NCI-H446 (cell line): ENCODE measurements at regions not wholly inside any gene's neighbourhood (a gene's known extent, or its start where the extent isn't known, plus 50 kb on each side); places are given as distances from the start of the nearest gene placed in this dataset.

Source experiments
- DNase-seq, 2 experiments: peaks; one replicate each; lab custom pipeline; 2025; lab: John Stamatoyannopoulos, UW

DNA sequence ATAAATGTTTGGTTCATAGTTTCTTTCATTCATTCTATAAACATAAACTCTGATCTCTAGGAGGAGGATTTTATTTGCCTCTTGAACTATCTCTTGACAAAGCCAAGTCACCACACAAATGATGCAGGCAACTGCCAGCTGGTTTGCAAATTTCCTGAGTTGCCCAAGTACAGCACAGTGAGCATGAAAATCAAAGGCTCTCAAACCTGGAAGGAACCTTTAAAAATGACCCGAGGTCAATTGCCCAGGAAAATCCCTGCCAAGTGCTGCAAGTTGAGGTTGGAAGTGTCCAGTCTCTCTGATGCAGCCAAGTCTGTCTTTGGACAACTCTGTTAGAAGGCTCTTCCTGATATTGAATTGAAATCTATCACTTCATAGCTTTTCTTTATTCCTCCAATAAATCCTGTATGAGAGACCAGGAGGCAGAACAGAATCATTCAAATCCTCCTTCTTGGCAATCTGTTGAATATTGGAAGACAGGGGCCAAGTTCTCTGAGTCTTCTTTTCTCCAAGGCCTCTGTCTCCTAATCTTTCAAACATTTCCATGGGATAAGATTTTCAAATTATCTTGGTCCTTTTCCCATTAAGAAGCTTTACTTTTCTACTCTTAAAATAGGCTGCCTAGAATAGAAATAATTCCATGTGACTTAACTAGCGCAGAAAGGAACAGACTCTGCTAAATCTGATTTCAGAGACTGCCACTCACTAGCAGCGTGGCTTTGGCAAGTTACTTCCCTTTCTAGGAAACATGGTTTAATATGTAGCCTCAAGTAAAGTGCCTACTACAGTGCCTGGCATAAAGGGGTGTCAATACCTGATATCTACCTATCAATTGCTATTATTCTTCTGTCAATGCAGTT is 159.2 kb downstream of the SNX18 start:
- DNase-seq, result no peak

DNA sequence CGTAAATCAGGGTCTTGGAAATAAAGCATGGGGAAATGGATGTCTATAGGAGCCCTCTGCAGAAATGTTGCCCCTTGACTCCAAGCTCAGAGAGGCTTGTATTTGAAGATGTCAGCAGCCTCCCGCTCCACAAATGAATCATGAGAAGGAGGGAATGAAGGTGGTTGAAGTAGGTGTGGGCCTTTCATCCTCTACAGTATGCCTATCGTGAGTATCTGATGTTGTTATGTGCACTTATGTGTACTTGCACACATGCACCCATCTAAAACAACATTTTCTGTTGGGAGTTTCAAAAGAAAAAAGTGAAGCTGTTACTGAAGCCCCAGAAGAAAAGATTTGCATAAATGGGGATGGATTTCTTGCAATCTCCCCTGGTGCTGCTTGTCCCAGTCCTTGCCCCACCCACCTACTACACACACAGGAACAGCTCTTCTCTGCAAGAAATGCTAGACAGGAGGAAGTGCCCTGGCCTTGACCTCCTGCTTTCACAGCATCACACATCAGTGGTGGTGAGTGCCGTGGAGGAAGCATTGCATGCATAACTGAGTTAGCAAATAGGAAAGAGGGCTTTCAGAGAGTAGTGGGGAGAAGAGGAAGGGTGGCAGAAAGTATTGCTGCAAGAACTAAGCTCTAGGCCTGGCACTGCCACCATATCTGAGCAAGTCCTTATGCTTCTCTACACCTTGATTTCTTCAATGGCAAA is 156.1 kb downstream of the SNX18 start:
- no peak for DNase-seq

DNA sequence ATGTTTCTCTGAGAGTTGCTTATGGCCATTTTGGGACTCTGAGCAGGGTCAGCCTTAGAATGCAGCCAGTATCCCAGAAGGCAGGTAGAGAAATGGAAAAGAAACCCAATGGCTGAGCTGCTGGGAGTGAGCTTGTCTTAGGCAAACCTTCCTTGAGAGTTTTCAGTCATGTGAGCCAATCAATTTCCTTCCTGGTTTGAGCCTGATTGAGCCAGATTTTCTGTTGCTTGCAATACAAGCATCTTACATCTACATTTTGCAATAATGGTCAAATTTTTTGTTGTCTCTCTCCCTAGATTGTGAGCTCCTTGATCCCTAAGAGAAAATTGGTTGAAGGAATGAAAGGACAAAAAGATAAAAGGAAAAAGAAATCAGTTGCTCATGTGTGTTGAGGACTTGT is 155.3 kb downstream of the SNX18 start:
- no peak for DNase-seq

DNA sequence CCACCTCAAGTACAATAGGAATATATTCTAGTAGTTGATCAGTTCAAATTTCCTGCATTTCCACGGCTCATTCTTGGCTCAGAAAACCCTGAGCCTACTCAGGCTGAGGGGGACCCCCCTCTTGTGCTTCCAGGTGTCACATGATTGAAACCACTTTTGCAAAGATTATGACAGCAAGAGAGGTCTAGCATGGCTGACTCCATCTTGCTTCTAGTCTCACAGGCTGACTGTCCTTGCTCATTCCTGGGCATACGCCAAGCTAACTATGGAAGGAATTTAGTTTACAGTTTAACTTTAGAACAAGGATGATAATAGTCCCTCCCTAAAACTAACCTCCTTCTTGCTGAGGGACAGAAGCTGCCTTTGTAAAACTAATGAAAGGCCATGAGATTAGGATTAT is 154.1 kb downstream of the SNX18 start:
- DNase-seq, result no peak

DNA sequence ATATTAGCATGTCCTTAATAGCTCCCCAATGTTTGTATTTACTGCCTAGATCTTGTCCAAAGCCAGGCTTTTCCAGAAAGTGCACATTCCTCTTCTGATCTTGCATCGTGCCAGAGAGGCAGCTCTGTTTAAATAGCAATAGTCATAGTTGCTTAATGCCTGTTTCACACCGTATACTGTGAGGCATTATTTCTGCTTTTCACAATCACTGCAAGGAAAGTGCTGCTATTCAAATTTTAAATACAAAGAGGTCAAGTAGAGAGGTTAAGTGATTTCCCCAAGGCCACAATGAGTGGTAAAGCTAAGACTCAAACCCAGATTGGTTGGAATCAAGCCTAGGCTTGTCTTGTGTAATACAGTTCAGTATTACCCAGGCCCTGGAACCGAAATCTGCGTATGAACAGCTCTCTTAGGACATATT is 153.6 kb downstream of the SNX18 start:
- no peak for DNase-seq

DNA sequence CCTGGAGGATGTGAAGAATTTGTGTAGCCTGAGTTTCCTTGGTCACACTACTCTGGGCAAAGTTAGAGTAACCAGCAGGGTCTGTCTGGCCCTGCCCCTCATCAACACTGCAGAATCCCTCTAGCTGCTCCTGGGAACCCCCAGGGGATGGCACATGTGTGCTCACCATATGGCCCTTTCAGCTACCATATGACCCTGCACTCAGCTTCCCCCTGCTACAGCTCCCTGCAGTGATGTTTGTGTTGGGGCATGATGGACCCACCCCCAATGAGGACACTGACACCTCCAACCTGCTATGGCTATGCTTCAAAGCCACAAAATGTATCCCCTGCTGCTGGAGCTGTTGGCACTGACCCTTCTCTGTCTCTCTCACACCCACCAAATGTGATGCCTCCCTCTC is 152.7 kb downstream of the SNX18 start:
- peak in 1 of 2 experiments; percentile 42 for DNase-seq

DNA sequence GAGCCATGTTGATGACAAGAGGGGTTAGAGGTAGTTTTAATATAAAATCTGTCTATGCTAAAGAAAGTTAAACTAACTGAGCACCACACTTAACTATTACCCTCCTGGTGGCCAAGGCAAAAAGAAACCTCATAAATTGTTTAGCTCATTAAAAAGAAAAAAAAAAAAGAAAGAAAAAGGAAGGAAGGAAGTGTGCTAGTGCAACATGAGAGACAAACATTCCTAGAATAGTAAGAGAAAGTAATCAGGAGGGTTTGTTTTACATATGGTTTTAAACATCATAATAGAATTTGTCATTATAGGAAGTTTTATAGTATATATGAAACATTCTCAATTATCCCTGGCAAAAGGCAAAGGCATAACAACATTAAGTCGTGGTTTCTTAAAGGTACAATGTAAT is 152.3 kb downstream of the SNX18 start:
- no peak for DNase-seq

DNA sequence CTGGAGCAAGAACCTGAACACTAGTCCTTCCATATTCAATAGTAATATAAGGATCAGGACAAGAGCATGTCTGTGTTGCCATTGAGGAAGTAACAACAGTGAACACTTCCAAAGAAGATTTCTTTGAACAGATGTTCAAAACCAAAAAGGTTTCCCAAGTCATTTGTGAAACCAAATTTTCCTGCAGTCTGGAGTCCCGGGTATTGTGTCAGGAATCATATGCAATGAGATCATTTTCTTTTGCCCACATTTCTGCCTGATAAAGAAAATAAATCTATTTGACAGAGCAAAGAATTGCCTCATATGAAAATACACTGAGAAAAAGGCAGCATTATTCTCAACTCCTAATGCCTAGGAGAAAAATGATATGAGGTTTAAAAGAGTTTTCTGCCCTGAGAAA is 151.7 kb downstream of the SNX18 start:
- no peak for DNase-seq

DNA sequence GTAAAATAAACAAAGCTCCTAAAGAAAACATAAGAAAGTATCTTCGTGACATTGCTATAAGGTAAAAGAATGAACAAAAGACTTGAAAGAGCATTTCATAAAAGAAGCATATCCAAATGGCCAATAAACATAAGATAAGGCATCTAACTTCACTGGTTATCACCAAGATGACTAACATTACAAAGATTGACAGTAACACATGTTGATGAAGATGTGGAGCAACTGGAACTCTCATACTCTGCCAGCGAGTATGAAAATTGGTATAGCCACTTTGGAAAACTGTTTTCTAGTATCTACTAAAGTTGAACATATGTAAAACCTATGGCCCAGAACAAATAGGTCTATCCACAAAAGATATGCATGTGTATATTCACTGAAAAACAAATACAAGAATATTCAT is 150.5 kb downstream of the SNX18 start:
- no peak for DNase-seq

DNA sequence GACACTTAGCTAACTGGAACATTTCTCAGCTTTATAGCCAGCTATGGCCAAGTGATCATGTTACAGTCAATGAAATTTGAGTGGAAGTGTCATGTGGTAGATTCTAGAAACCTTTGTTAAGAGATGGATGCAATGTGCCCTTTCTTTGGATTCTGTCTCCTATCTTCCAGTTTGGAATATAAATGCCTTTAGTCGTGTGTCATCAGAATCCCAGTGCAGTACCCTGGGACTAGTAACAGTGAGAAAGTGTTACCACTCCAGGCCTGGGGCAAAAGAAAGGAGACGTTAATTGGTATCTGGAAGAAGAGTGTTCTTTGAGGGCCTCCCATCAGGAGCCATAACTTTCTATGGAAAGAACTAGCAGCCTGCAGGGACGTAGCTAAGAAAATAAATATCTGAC is 149.6 kb downstream of the SNX18 start:
- DNase-seq, result no peak

DNA sequence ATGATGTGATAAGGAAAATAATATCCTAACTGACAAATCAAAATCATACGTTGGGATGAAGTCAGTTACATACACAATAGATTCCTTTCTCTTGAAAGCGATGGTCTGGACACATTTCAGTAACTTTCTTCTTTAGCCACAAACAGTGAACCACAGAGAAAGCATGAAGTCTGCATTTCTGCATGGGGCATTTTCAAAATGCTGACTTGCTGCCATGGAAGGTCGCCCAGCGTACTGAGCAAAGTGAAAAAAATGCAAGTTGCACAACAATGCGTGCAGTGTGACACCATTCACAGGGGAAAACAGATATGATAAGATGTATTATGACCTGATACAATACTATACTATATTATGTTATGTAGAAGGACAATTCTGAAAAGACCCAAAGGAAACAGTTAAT is 146.3 kb downstream of the SNX18 start:
- no peak for DNase-seq

DNA sequence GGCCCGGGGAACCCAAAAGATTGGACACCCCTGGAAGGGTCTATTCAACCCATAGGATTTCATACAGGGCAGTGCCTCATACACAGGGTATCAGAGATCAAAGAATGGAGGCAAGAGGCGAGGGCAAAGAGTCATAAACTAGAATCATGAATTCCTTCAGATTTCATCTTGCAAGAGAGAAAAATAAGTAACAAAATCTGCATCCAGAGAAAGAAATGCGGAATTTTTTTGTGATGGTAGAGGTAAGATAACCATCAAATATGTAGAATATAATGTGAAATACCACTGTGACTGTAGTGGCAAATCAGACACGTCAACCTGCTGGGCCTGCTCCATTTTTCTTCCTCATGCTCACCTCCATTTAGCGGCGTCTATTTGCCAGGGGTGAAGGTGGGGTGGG is 143.6 kb downstream of the SNX18 start:
- no peak for DNase-seq

DNA sequence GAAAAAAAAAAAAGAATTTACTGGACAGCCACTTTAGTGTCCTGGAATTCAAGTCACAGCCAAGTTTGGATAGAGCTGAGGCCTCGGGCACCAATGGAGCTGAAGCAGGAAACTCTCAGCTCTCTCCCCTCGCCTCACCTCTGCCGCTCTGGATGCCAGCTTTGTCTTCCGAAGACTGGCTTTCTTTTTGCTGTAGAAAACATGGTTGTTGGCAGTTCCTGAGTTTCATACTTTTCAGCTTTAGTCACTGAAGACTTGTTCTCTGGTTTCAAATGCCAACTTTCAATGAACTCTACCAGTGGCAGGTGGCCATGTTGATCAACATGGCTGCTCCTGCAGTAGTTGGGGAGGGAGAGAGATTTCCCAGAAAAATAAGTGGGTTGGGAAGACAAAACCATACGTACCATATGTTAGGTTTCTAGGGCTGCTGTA is 142.2 kb downstream of the SNX18 start:
- DNase-seq, result peak; percentile 24 to 87

DNA sequence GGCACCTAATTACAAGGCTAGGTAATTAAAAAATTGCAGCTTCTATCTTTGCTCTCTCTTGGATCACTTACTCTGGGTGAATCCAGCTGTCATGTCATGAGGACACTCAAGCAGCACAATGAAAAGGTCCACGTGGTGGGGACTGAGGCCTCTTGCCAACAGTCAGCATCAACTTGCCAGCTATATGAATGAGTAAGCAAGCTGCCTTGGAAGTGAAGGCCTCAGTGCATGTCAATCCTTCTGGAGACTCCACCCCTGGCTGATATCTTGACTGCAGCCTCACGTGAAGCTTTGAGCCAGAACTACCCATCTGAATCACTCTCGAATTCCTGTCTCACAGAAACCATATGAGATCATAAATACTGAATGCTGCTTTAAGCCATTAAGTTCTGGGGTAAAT is 140.5 kb downstream of the SNX18 start:
- DNase-seq, result peak; percentile 85 to 93

DNA sequence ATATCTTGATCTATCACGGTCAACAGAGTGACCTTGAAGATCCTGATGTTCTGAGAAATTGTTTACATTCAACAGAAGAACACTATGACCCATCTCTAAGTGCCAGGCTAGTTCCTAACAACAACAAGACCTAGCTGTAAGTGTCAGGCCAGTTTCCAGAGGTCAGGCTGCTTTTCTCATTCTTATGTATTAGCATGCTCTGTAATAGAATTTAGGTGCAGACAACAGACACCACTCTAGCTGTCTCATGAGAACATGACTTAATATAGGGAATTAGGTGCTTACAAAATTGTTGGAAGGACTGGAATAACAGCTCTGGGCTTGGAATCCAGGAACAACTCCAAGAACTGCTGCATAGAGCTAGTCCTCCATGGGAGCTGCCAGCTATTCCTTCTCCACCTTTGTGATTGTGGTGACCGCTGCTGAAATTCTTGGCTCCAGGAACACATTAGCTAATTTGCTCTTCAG is 138.7 kb downstream of the SNX18 start:
- peak in 1 of 2 experiments; percentile 50 for DNase-seq

DNA sequence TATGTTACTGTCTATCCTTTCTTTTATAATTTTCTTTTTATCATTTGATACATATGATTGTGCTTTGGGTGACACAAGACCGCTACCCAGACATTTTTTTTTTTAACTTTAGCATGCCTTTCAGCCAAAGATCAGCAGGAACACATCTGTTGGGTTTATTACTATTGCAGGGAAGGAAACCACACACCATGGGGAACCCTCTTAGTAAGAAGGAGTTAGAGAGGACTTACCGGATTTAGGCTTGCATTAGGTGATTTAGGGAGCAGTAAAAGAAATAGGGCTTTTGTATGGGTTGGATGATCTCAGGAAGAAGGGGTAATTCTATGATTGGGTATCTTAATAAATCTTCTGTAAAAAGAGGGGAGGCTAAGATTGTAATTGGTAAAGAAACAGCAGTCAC is 138.2 kb downstream of the SNX18 start:
- DNase-seq, result no peak

DNA sequence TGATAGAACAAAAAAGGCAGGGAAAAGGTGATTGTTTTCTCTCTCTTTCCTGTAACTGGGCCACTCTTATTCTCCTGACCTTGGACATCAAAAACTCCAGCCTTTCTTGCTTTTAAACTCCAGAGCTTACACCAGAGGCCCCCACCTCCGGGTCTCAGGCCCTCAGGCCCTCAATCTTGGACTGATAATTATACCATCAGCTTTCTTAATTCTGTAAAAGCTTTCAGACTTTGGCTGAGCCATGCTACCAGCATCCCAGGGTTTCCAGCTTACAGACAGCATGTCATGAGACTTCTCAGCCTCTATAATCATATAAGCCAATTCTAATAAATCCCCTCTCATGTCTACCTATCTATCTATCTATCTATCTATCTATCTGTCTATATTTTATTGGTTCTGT is 137.7 kb downstream of the SNX18 start:
- no peak for DNase-seq

DNA sequence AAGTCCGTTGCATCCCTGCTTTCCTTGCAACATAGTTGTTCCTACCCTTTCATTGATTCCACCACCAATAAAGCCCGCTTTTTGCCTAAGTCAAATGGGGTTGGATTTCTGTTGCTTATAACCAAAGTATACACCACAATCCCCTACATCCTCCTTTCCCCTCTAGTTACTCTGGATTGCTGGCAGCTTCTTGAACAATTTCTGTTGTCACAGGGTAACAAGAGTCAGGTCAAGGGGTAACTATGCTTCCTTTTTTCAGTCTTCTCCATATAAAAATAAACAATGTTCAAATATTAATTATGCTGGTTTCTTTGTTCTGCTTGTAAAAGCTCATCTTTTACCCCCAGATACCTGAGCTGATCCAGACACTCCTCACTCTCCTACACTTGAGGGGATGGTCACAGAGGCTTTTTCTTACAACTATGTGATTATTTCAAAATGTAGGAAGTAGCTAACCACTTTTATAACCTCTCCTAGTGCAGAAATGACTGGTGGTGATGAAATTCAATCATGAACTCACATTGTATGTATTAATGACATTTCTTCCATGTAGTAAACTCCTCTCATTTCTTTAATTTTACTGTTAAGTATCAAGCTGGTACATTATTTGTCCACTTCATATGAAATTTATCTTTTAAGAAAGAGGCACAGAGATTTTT is 136.5 kb downstream of the SNX18 start:
- no peak for DNase-seq

DNA sequence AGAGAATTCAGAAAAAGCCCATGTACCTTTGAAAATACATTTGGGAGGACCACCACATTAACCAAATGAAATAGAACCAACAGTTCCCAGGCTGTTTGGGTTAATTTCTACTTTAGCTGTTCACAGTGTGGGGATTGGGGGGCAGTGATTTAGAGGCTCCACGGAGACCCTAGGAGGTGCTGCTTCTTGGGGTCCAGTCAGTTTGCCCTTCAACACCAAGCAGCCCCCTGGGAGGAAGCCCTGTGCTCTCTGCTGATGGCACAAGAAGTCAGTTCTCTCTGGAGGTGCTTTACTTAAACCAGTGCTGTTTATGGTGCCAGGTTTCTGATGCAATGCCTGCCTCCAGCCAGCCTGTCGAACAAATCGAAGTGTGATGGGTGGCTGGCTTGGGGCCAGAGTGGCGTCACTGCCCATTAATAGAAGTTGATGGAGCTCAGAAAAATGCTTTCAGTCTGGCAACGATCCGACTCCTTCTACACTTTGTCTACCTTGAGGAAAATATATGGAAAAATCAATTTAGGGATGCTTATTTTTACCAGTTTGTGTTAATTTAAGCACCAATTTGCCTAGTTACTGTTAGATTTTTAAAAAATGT is 134.0 kb downstream of the SNX18 start:
- peak; percentile 96 to 97 for DNase-seq

DNA sequence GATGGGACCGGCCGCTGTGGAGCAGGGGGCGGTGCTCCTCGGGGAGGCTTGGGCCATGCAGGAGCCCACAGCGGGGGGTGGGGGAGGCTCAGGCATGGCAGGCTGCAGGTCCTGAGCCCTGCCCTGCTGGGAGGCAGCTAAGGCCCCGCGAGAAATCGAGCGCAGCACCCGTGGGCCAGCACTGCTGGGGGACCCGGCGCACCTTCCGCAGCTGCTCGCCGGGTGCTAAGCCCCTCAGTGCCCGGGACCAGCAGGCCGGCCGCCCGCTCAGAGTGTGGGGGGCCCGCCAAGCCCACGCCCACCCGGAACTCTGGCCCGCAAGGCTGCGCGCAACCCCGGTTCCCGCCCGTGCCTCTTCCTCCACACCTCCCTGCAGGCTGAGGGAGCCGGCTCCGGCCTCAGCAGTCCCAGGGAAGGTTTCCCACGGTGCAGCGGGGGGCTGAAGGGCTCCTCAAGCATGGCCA is 131.5 kb downstream of the SNX18 start:
- DNase-seq, result no peak

DNA sequence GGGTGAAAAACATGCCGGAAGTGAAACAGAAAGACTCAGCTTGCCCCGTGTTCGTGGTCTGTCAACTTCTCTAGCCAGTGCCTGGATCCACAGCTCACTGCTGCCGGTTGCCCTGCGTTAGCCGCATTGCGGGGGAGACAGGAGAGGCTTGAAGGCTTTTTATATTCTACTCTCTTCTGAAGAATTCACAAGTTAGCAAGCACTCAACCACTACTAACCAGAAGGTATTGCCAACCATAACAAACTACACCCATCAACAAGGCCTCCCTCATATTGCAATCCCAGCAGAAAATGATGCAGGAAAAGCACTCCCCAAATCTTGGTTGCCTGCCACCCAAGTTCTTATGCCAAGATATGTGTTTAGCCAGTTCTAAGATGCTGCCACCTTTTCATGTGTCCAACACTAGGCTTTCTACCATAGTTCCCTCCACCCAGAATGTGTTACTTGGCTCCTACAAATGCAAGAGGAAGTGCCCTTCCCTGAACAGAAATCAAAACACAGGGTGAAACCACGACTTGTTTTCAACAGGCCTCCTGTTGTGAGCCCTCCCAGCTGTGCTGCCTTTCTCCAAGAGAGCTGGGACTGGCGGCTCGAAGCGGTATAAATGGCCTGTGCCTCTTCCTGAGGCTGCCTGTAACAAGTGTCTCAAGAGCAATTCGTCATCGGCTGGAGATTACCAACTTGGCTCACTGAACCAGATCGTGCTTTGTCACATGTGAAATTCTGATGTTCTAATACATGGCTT is 129.0 kb downstream of the SNX18 start:
- DNase-seq, result peak; percentile 39 to 66
